ENCODE measurements at regions not wholly inside any gene's neighbourhood (a gene's known extent, or its start where the extent isn't known, plus 50 kb on each side); places are given as distances from the start of the nearest gene placed in this dataset.
"Not testable (repeated sequence)": the region's sequence is repeated elsewhere in the genome, so short reads cannot be mapped to it uniquely, and the experiment has no call there.

- H3K4me1 ChIP-seq; H3K9me3 ChIP-seq; H3K27ac ChIP-seq; H3K27me3 ChIP-seq; DNase-seq; H3K36me3 ChIP-seq (ENCODE audit: low read depth, missing control alignments); intact Hi-C loops (cut with DNase I; ENCODE audit: low total_unique reads); H3K4me3 ChIP-seq: not testable (repeated sequence)
- WGBS, 2 donors = 86 to 100% methylated on average over 2 to 3 of the region's 4 CpGs
Measured at GRCh38 chr1:149237515-149237914, 134.2 kb upstream of the NBPF9 start.

- H3K27ac ChIP-seq; H3K4me1 ChIP-seq; H3K36me3 ChIP-seq (ENCODE audit: low read depth, missing control alignments); H3K9me3 ChIP-seq; H3K27me3 ChIP-seq; DNase-seq; H3K4me3 ChIP-seq; intact Hi-C loops (cut with DNase I; ENCODE audit: low total_unique reads): not testable (repeated sequence)
- no CpG with 5 or more reads among the region's 15 CpGs for WGBS, 2 donors
Measured at GRCh38 chr1:149239897-149240508, 136.7 kb upstream of the NBPF9 start.

GRCh38 chr1:149240530-149240929 is 137.2 kb upstream of the NBPF9 start:
- not testable (repeated sequence) for DNase-seq, H3K27ac ChIP-seq

GRCh38 chr1:149241272-149241671 is 137.9 kb upstream of the NBPF9 start:
- no CpG with 5 or more reads among the region's 5 CpGs for WGBS, 2 donors
- H3K27me3 ChIP-seq; H3K4me3 ChIP-seq; DNase-seq; H3K36me3 ChIP-seq (ENCODE audit: low read depth, missing control alignments); H3K4me1 ChIP-seq; H3K27ac ChIP-seq; H3K9me3 ChIP-seq; intact Hi-C loops (cut with DNase I; ENCODE audit: low total_unique reads): not testable (repeated sequence)

More at GRCh38 chr1:149240530-149240929, 137.2 kb upstream of the NBPF9 start:
- intact Hi-C loops (cut with DNase I; ENCODE audit: low total_unique reads); H3K4me1 ChIP-seq; H3K27me3 ChIP-seq; H3K4me3 ChIP-seq; H3K36me3 ChIP-seq (ENCODE audit: low read depth, missing control alignments); H3K9me3 ChIP-seq: not testable (repeated sequence)
- WGBS, 2 donors = no CpG with 5 or more reads among the region's 14 CpGs

- DNase-seq; intact Hi-C loops (cut with DNase I; ENCODE audit: low total_unique reads); H3K27me3 ChIP-seq; H3K36me3 ChIP-seq (ENCODE audit: low read depth, missing control alignments); H3K4me3 ChIP-seq; H3K4me1 ChIP-seq; H3K27ac ChIP-seq; H3K9me3 ChIP-seq: not testable (repeated sequence)
- no CpG with 5 or more reads among the region's 4 CpGs for WGBS, 2 donors
Measured at GRCh38 chr1:149243572-149243971, 140.2 kb upstream of the NBPF9 start.

- H3K4me3 ChIP-seq; intact Hi-C loops (cut with DNase I; ENCODE audit: low total_unique reads); DNase-seq; H3K9me3 ChIP-seq; H3K36me3 ChIP-seq (ENCODE audit: low read depth, missing control alignments); H3K27ac ChIP-seq; H3K27me3 ChIP-seq; H3K4me1 ChIP-seq: not testable (repeated sequence)
- 40% methylated on average over 1 of the region's 3 CpGs; no CpG with 5 or more reads in 1 of the 2 donors for WGBS, 2 donors
Measured at GRCh38 chr1:149244621-149245020, 141.3 kb upstream of the NBPF9 start.

GRCh38 chr1:149246212-149246611 is 142.9 kb upstream of the NBPF9 start:
- H3K36me3 ChIP-seq (ENCODE audit: low read depth, missing control alignments); H3K9me3 ChIP-seq; H3K27ac ChIP-seq; H3K4me1 ChIP-seq; intact Hi-C loops (cut with DNase I; ENCODE audit: low total_unique reads); H3K27me3 ChIP-seq; H3K4me3 ChIP-seq; DNase-seq: not testable (repeated sequence)
- WGBS, 2 donors = no CpG with 5 or more reads among the region's 5 CpGs

- H3K27me3 ChIP-seq; H3K27ac ChIP-seq; intact Hi-C loops (cut with DNase I; ENCODE audit: low total_unique reads); DNase-seq; H3K36me3 ChIP-seq (ENCODE audit: low read depth, missing control alignments); H3K9me3 ChIP-seq; H3K4me3 ChIP-seq; H3K4me1 ChIP-seq: not testable (repeated sequence)
- WGBS, 2 donors = 93% methylated on average over 1 of the region's 2 CpGs; no CpG with 5 or more reads in 1 of the 2 donors
Measured at GRCh38 chr1:149248610-149249009, 145.3 kb upstream of the NBPF9 start.

GRCh38 chr1:149249850-149250467 is 146.6 kb upstream of the NBPF9 start:
- intact Hi-C loops (cut with DNase I; ENCODE audit: low total_unique reads); H3K27me3 ChIP-seq; H3K36me3 ChIP-seq (ENCODE audit: low read depth, missing control alignments); H3K4me1 ChIP-seq; H3K4me3 ChIP-seq; H3K27ac ChIP-seq; DNase-seq; H3K9me3 ChIP-seq: not testable (repeated sequence)
- no CpG with 5 or more reads among the region's 3 CpGs for WGBS, 2 donors

GRCh38 chr1:149254894-149255847 is 151.8 kb upstream of the NBPF9 start:
- DNase-seq; H3K9me3 ChIP-seq; H3K27ac ChIP-seq; H3K4me1 ChIP-seq; H3K27me3 ChIP-seq; H3K4me3 ChIP-seq; intact Hi-C loops (cut with DNase I; ENCODE audit: low total_unique reads); H3K36me3 ChIP-seq (ENCODE audit: low read depth, missing control alignments): not testable (repeated sequence)
- WGBS, 2 donors = 56% methylated on average over 1 of the region's 5 CpGs; no CpG with 5 or more reads in 1 of the 2 donors

GRCh38 chr1:149260284-149260683 is 156.9 kb upstream of the NBPF9 start:
- DNase-seq; H3K4me3 ChIP-seq; H3K27ac ChIP-seq; H3K27me3 ChIP-seq; H3K4me1 ChIP-seq; intact Hi-C loops (cut with DNase I; ENCODE audit: low total_unique reads); H3K9me3 ChIP-seq; H3K36me3 ChIP-seq (ENCODE audit: low read depth, missing control alignments): not testable (repeated sequence)
- 10% methylated on average over 1 of the region's 1 CpG; no CpG with 5 or more reads in 1 of the 2 donors for WGBS, 2 donors
